ENCODE measurements at regions not wholly inside any gene's neighbourhood (a gene's known extent, or its start where the extent isn't known, plus 50 kb on each side); places are given as distances from the start of the nearest gene placed in this dataset.

DNA sequence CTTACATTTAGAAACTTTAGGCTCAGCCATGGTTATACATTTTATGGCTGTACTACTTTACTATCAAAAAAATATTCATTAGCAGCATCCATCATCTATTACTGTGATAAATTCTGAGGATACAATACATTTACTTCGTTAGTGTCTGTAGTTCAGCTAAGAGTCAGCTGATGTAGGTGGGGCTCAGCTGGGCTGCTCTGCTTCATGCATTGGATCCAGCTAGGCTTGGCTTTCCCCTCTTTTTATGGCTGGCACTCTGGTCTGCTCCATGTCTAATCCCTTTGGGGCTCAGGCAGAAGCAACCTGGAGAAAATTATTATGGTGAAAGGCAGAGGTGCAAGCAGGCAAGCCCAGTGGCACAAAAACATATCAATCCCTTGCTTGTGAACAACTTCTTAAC lies 930.1 kb upstream of the NR2F2 start:
- DNase-seq = no peak
- Histone ChIP-seq H3K4me1 (peaks cover 0 to 4% of the 10 kb centered on the region in 2 donors), H3K36me3 (no peaks in the 10 kb centered on the region), H3K27me3 (no peaks in the 10 kb centered on the region), H3K27ac (no peak overlapping the region), H3K9me3 (no peaks in the 10 kb centered on the region), H3K4me3 (no peak overlapping the region)
- TF ChIP-seq, protein P1, sequence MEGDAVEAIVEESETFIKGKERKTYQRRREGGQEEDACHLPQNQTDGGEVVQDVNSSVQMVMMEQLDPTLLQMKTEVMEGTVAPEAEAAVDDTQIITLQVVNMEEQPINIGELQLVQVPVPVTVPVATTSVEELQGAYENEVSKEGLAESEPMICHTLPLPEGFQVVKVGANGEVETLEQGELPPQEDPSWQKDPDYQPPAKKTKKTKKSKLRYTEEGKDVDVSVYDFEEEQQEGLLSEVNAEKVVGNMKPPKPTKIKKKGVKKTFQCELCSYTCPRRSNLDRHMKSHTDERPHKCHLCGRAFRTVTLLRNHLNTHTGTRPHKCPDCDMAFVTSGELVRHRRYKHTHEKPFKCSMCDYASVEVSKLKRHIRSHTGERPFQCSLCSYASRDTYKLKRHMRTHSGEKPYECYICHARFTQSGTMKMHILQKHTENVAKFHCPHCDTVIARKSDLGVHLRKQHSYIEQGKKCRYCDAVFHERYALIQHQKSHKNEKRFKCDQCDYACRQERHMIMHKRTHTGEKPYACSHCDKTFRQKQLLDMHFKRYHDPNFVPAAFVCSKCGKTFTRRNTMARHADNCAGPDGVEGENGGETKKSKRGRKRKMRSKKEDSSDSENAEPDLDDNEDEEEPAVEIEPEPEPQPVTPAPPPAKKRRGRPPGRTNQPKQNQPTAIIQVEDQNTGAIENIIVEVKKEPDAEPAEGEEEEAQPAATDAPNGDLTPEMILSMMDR (IDR thresholded peaks at IDR 0.05) = no peak
- intact Hi-C loops (cut with DNase I) = no loop called here
- no peak for ATAC-seq

DNA sequence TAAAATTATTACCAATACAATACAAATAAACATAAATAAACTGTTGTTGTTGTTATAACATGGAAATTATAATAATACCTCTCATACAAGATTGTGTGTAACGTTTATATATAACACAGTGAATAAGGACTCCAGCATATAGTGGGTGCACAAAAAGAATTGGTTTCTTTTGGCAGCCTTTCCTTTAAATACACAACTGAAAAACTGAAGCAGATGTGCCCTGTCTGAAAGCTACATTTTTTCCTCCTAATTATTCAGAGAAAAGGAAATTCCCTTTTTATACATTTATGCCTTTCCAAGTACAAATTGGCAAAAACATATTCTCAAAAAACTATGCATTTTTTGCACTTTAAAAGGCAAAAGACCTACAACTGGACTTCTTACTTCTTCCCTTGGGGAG lies 928.9 kb upstream of the NR2F2 start:
- H3K36me3 ChIP-seq = no peaks in the 10 kb centered on the region
- ATAC-seq (no peak), DNase-seq (peak in 2 of 4 donors; percentile 52 to 53)
- no peak overlapping the region for H3K4me3 ChIP-seq
- no peaks in the 10 kb centered on the region for H3K9me3 ChIP-seq
- intact Hi-C loops (cut with DNase I) = no loop called here
- no peak overlapping the region for H3K27ac ChIP-seq
- TF ChIP-seq, protein P1 (IDR thresholded peaks at IDR 0.05) = no peak
- peaks cover 0 to 4% of the 10 kb centered on the region in 2 donors for H3K4me1 ChIP-seq
- no peaks in the 10 kb centered on the region for H3K27me3 ChIP-seq

DNA sequence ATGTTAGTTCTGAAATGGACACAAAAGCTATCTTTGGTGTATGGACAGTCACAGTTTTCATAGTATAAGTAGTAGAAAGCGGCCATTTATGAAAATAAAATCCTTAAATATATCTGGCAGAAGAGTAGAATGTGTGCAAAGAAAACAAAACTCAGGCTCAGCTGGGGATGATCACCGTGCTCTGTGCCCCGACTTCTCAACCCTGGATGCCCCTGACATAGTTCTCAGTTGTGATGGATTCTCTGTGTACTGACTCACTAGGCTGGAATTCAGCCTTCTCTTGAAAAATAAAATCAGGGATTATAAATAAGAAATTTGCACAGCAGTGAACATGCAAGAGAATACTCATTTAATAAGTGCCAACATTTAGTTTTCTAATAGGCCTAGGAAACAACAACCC lies 925.1 kb upstream of the NR2F2 start:
- intact Hi-C loops (cut with DNase I) = no loop called here

DNA sequence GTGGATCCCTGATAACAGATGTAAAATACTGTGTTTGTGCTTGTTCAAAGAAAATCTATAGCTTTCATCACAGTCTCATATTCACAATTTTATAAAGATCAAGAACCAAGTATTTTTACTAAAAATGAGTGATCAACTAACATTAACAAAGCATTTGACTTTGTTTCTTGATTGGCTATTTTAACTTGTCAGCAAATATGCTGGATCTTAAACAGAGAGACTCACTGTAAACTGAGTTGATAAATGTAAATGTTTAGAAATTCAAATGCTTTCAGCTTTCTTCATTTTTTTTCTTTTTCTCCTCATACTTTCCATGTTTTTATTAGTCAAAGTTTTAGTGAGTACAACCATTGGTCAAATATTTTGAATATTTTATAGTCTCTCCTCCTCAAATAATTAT lies 923.0 kb upstream of the NR2F2 start:
- no peak for DNase-seq
- ATAC-seq = no peak
- H3K9me3 ChIP-seq = no peaks in the 10 kb centered on the region
- no peak overlapping the region for H3K27ac ChIP-seq
- no peaks in the 10 kb centered on the region for H3K4me1 ChIP-seq
- no peaks in the 10 kb centered on the region for H3K36me3 ChIP-seq
- H3K27me3 ChIP-seq = no peaks in the 10 kb centered on the region
- intact Hi-C loops (cut with DNase I) = no loop called here
- H3K4me3 ChIP-seq = no peak overlapping the region
- TF ChIP-seq, protein P1 (IDR thresholded peaks at IDR 0.05) = no peak

More for the DNA sequence above, 925.1 kb upstream of the NR2F2 start:
- Histone ChIP-seq H3K9me3 (no peaks in the 10 kb centered on the region), H3K27me3 (no peaks in the 10 kb centered on the region), H3K4me1 (peaks cover 0 to 4% of the 10 kb centered on the region in 2 donors), H3K4me3 (no peak overlapping the region), H3K27ac (no peak overlapping the region), H3K36me3 (no peaks in the 10 kb centered on the region)
- TF ChIP-seq, protein P1 (IDR thresholded peaks at IDR 0.05) = no peak
- ATAC-seq (no peak), DNase-seq (no peak)

DNA sequence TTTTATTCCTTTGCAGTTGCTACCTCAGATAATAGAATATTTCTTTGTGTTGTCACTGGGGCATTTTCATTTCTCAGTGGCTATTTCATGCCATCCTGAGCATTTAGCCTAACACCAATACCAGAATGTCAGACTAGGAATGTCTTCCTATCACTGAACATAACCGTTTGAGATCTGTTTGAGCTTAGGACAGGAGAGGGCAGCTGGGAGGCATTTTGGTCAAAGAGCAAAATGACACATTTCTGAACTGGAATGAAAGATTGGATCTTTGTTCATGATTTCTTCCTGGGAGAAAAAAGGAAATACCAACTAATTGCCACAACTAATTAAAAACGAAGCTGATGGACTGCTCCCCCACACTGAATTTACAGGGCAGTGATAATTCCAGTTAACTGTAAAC lies 921.3 kb upstream of the NR2F2 start:
- Histone ChIP-seq H3K36me3 (no peaks in the 10 kb centered on the region), H3K9me3 (no peaks in the 10 kb centered on the region), H3K4me3 (no peak overlapping the region), H3K27me3 (no peaks in the 10 kb centered on the region), H3K4me1 (no peaks in the 10 kb centered on the region), H3K27ac (no peak overlapping the region)
- intact Hi-C loops (cut with DNase I) = no loop called here
- TF ChIP-seq, protein P1 (IDR thresholded peaks at IDR 0.05) = no peak
- DNase-seq (peak in 1 of 4 donors; percentile 24), ATAC-seq (no peak)
